ENCODE measurements at regions not wholly inside any gene's neighbourhood (a gene's known extent, or its start where the extent isn't known, plus 50 kb on each side); places are given as distances from the start of the nearest gene placed in this dataset.

DNA sequence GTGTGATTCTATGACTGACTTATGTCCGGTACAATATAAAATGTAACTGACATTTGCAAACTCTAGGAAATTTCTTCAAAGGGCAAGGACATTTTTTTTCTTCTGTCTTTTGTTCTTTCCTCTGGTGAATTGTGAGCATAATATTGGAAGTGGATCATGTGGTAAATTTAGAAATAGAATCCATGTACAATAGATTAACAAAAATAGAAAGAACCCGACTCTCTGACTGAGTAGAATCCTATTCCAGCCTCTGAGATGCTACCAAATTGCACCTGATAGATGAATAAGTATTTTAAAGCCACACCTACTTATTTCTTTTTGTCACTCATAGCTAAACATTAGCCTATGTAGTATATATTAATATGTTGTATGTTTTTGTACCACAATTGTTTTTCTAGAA lies 860.3 kb downstream of the LUZP2 start:
- no peak for DNase-seq (ENCODE audit: low read depth, low spot score)

DNA sequence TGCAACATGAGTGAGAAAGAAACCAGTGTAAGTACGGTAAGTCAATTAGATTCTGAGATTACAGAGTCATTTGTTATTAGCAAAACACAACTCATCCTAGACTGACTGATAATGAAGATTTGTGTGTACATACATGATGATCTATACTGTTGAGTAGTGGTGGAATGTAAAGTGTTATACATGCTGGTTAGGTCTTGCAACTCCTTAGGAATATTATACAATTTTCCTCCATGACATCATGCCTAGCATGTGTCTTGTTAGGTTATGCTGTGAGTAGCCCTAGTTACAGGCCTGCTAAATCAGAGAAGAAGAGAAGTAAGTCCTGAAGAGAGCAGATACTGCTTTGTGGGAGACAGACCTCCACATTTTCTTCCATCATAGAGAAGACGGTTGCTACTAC lies 880.6 kb downstream of the LUZP2 start:
- Histone ChIP-seq H3K9ac (ENCODE audit: insufficient read length, low read depth) (no peak overlapping the region), H3K9me3 (ENCODE audit: insufficient read depth, low read length) (no peaks in the 10 kb centered on the region), H3K27me3 (ENCODE audit: insufficient read depth, insufficient read length) (no peaks in the 10 kb centered on the region), H3K36me3 (ENCODE audit: insufficient read depth, insufficient read length, low read length) (no peaks in the 10 kb centered on the region), H3K4me1 (ENCODE audit: insufficient read depth, insufficient read length) (no peaks in the 10 kb centered on the region), H3K4me3 (ENCODE audit: insufficient read length, low read depth) (no peak overlapping the region)
- DNase-seq (ENCODE audit: low read depth, low spot score), result no peak
- no peak for TF ChIP-seq YY1 (IDR thresholded peaks at IDR 0.05; ENCODE audit: insufficient read depth, insufficient read length)
- TF ChIP-seq SUZ12 (IDR thresholded peaks at IDR 0.05; ENCODE audit: extremely low read depth, insufficient read depth, insufficient read length), result no peak
- TF ChIP-seq ZNF274 (IDR thresholded peaks at IDR 0.05; ENCODE audit: low read depth, low read length), result no peak

More for the DNA sequence above, 860.3 kb downstream of the LUZP2 start:
- no peak overlapping the region for H3K4me3 ChIP-seq (ENCODE audit: insufficient read length, low read depth)
- no peaks in the 10 kb centered on the region for H3K36me3 ChIP-seq (ENCODE audit: insufficient read depth, insufficient read length, low read length)
- H3K27me3 ChIP-seq (ENCODE audit: insufficient read depth, insufficient read length), result no peaks in the 10 kb centered on the region
- no peaks in the 10 kb centered on the region for H3K4me1 ChIP-seq (ENCODE audit: insufficient read depth, insufficient read length)
- H3K9ac ChIP-seq (ENCODE audit: insufficient read length, low read depth), result no peak overlapping the region
- no peaks in the 10 kb centered on the region for H3K9me3 ChIP-seq (ENCODE audit: insufficient read depth, low read length)
- TF ChIP-seq ZNF274 (IDR thresholded peaks at IDR 0.05; ENCODE audit: low read depth, low read length), result no peak
- TF ChIP-seq SUZ12 (IDR thresholded peaks at IDR 0.05; ENCODE audit: extremely low read depth, insufficient read depth, insufficient read length), result no peak
- no peak for TF ChIP-seq YY1 (IDR thresholded peaks at IDR 0.05; ENCODE audit: insufficient read depth, insufficient read length)

- H3K27me3 ChIP-seq (ENCODE audit: insufficient read depth, insufficient read length), result no peaks in the 10 kb centered on the region
- no peaks in the 10 kb centered on the region for H3K36me3 ChIP-seq (ENCODE audit: insufficient read depth, insufficient read length, low read length)
- no peak overlapping the region for H3K4me3 ChIP-seq (ENCODE audit: insufficient read length, low read depth)
- TF ChIP-seq YY1 (IDR thresholded peaks at IDR 0.05; ENCODE audit: insufficient read depth, insufficient read length), result no peak
- no peak for TF ChIP-seq SUZ12 (IDR thresholded peaks at IDR 0.05; ENCODE audit: extremely low read depth, insufficient read depth, insufficient read length)
- TF ChIP-seq ZNF274 (IDR thresholded peaks at IDR 0.05; ENCODE audit: low read depth, low read length), result no peak
- no peak overlapping the region for H3K9ac ChIP-seq (ENCODE audit: insufficient read length, low read depth)
- H3K4me1 ChIP-seq (ENCODE audit: insufficient read depth, insufficient read length), result no peaks in the 10 kb centered on the region
- no peak for DNase-seq (ENCODE audit: low read depth, low spot score)
- H3K9me3 ChIP-seq (ENCODE audit: insufficient read depth, low read length), result no peaks in the 10 kb centered on the region
Measured at GRCh38 chr11:25396847-25397246, 900.0 kb downstream of the LUZP2 start.

- no peak overlapping the region for H3K9ac ChIP-seq (ENCODE audit: insufficient read length, low read depth)
- H3K4me3 ChIP-seq (ENCODE audit: insufficient read length, low read depth), result no peak overlapping the region
- TF ChIP-seq YY1 (IDR thresholded peaks at IDR 0.05; ENCODE audit: insufficient read depth, insufficient read length) (no peak), ZNF274 (IDR thresholded peaks at IDR 0.05; ENCODE audit: low read depth, low read length) (no peak)
- no peaks in the 10 kb centered on the region for H3K9me3 ChIP-seq (ENCODE audit: insufficient read depth, low read length)
- H3K27me3 ChIP-seq (ENCODE audit: insufficient read depth, insufficient read length), result no peaks in the 10 kb centered on the region
- DNase-seq (ENCODE audit: low read depth, low spot score), result no peak
- H3K4me1 ChIP-seq (ENCODE audit: insufficient read depth, insufficient read length), result no peaks in the 10 kb centered on the region
- no peaks in the 10 kb centered on the region for H3K36me3 ChIP-seq (ENCODE audit: insufficient read depth, insufficient read length, low read length)
Measured at GRCh38 chr11:25408146-25408545, 911.3 kb downstream of the LUZP2 start.

- H3K9me3 ChIP-seq (ENCODE audit: insufficient read depth, low read length), result no peaks in the 10 kb centered on the region
- no peak for TF ChIP-seq ZNF274 (IDR thresholded peaks at IDR 0.05; ENCODE audit: low read depth, low read length)
- no peak for TF ChIP-seq YY1 (IDR thresholded peaks at IDR 0.05; ENCODE audit: insufficient read depth, insufficient read length)
- no peak for TF ChIP-seq SUZ12 (IDR thresholded peaks at IDR 0.05; ENCODE audit: extremely low read depth, insufficient read depth, insufficient read length)
- H3K27me3 ChIP-seq (ENCODE audit: insufficient read depth, insufficient read length), result no peaks in the 10 kb centered on the region
Measured at GRCh38 chr11:25415793-25416192, 916.1 kb upstream of the ANO3 start.

DNA sequence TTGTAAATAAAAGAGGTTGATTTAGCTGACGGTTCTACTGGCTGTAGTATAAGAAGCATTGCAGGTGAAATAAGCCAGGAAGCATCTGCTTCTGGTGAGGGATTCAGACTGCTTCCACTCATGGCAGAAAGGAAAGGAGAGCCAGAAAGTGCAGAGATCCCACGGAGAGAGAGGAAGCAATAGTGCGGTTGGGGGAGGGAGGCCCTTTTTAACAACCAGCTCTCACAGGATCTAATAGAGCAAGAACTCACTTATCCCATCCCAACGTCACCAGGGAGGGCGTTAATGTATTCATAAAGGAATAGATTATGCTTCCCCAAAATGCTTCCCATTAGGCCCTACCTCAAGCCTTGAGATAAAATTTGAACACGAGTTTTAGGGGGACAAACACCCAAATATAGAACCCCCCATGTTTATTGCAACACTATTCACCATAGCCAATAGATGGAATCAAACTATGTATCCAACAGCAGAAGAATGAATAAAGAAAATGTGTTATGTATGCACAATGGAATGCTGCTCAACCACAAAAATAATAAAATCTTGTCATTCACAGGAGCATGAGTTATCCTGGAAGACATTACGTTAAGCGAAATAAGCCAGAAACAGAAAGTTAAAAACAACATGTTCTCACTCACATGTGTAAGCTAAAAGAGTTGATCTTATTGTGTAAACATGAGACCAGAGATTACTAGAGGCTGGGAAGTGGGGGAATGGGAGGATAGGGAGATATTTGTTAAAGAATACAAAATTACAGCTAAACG lies 908.3 kb upstream of the ANO3 start:
- no peaks in the 10 kb centered on the region for H3K4me1 ChIP-seq (ENCODE audit: insufficient read depth, insufficient read length)
- TF ChIP-seq SUZ12 (IDR thresholded peaks at IDR 0.05; ENCODE audit: extremely low read depth, insufficient read depth, insufficient read length) (no peak), ZNF274 (IDR thresholded peaks at IDR 0.05; ENCODE audit: low read depth, low read length) (no peak), YY1 (IDR thresholded peaks at IDR 0.05; ENCODE audit: insufficient read depth, insufficient read length) (no peak)
- DNase-seq (ENCODE audit: low read depth, low spot score), result no peak
- no peaks in the 10 kb centered on the region for H3K36me3 ChIP-seq (ENCODE audit: insufficient read depth, insufficient read length, low read length)
- no peaks in the 10 kb centered on the region for H3K9me3 ChIP-seq (ENCODE audit: insufficient read depth, low read length)
- H3K9ac ChIP-seq (ENCODE audit: insufficient read length, low read depth), result no peak overlapping the region
- no peaks in the 10 kb centered on the region for H3K27me3 ChIP-seq (ENCODE audit: insufficient read depth, insufficient read length)
- H3K4me3 ChIP-seq (ENCODE audit: insufficient read length, low read depth), result no peak overlapping the region

More at GRCh38 chr11:25415793-25416192, 916.1 kb upstream of the ANO3 start:
- no peaks in the 10 kb centered on the region for H3K4me1 ChIP-seq (ENCODE audit: insufficient read depth, insufficient read length)
- H3K9ac ChIP-seq (ENCODE audit: insufficient read length, low read depth), result no peak overlapping the region
- DNase-seq (ENCODE audit: low read depth, low spot score), result no peak
- H3K36me3 ChIP-seq (ENCODE audit: insufficient read depth, insufficient read length, low read length), result no peaks in the 10 kb centered on the region
- no peak overlapping the region for H3K4me3 ChIP-seq (ENCODE audit: insufficient read length, low read depth)

DNA sequence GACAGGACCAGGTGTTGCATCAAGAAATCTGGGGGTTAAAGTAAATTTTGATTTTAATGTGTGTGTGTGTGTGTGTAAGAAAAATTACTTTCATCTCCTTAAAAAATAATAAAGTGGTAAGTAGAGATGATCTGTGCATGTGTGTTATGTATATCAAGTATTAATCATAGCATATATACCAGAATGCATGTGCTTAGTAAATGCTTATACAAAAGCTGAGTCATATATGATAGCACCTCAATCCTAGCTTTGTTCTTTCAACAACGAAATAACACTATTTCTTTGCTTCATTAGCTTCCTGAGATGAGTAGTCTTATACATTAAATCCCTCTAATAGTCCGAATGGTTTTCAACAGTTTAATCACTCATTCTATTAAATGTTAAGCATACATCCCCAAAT lies 899.6 kb upstream of the ANO3 start:
- no peak overlapping the region for H3K9ac ChIP-seq (ENCODE audit: insufficient read length, low read depth)
- no peak overlapping the region for H3K4me3 ChIP-seq (ENCODE audit: insufficient read length, low read depth)
- no peaks in the 10 kb centered on the region for H3K36me3 ChIP-seq (ENCODE audit: insufficient read depth, insufficient read length, low read length)
- H3K4me1 ChIP-seq (ENCODE audit: insufficient read depth, insufficient read length), result no peaks in the 10 kb centered on the region
- H3K9me3 ChIP-seq (ENCODE audit: insufficient read depth, low read length), result no peaks in the 10 kb centered on the region
- H3K27me3 ChIP-seq (ENCODE audit: insufficient read depth, insufficient read length), result no peaks in the 10 kb centered on the region
- TF ChIP-seq SUZ12 (IDR thresholded peaks at IDR 0.05; ENCODE audit: extremely low read depth, insufficient read depth, insufficient read length), result no peak
- no peak for TF ChIP-seq YY1 (IDR thresholded peaks at IDR 0.05; ENCODE audit: insufficient read depth, insufficient read length)
- TF ChIP-seq ZNF274 (IDR thresholded peaks at IDR 0.05; ENCODE audit: low read depth, low read length), result no peak
- no peak for DNase-seq (ENCODE audit: low read depth, low spot score)

All from NT2/D1 (cell line).